ENCODE measurements at regions not wholly inside any gene's neighbourhood (a gene's known extent, or its start where the extent isn't known, plus 50 kb on each side); places are given as distances from the start of the nearest gene placed in this dataset.

- intact Hi-C loops (cut with micrococcal nuclease; ENCODE audit: unreplicated experiment): no loop called here
- no TSS peak for BruUV-seq (replicated peaks)
- TF ChIP-seq CTCF (conservative IDR thresholded peaks at IDR 0.05; ENCODE audit: low read length) (no peak), EZH2phosphoT487 (IDR thresholded peaks at IDR 0.05; ENCODE audit: borderline replicate concordance, low read depth, low read length) (no peak)
These were observed 68.7 kb upstream of the PPP1R9A start for GRCh38 chr7:94838717-94839116.

GRCh38 chr7:94843553-94843952, 63.8 kb upstream of the PPP1R9A start:
- no peak for DNase-seq (ENCODE audit: low spot score)
- H3K9me2 ChIP-seq (ENCODE audit: insufficient read depth, low read length): no peaks in the 10 kb centered on the region
- ChIA-PET CTCF (ENCODE audit: unreplicated experiment) (no interaction called here), POLR2A (no interaction called here)
- H3K4me3 ChIP-seq (ENCODE audit: low read depth, low read length, poor library complexity, severe bottlenecking): no peak overlapping the region
- H3K4me1 ChIP-seq (ENCODE audit: insufficient read depth, low read length, poor library complexity, severe bottlenecking): no peaks in the 10 kb centered on the region
- no TSS peak for BruUV-seq (replicated peaks)
- no peaks in the 10 kb centered on the region for H3K36me3 ChIP-seq (ENCODE audit: insufficient read depth, low read length)
- H3K9me3 ChIP-seq (ENCODE audit: low read length): no peaks in the 10 kb centered on the region
- no peak overlapping the region for H3K27ac ChIP-seq (ENCODE audit: low read depth, low read length, poor library complexity, severe bottlenecking)
- no peak overlapping the region for H3K4me2 ChIP-seq (ENCODE audit: low read length)
- no peaks in the 10 kb centered on the region for H3K79me2 ChIP-seq (ENCODE audit: insufficient read depth, low read depth, low read length)
- no peak overlapping the region for H2AFZ ChIP-seq (ENCODE audit: low read length)
- no peaks in the 10 kb centered on the region for H4K20me1 ChIP-seq (ENCODE audit: insufficient read depth, low read length)
- TF ChIP-seq CTCF (conservative IDR thresholded peaks at IDR 0.05; ENCODE audit: low read length) (no peak), EZH2phosphoT487 (IDR thresholded peaks at IDR 0.05; ENCODE audit: borderline replicate concordance, low read depth, low read length) (no peak)
- intact Hi-C loops (cut with micrococcal nuclease; ENCODE audit: unreplicated experiment): no loop called here

More at GRCh38 chr7:94838717-94839116, 68.7 kb upstream of the PPP1R9A start:
- no peaks in the 10 kb centered on the region for H3K9me2 ChIP-seq (ENCODE audit: insufficient read depth, low read length)
- H3K9me3 ChIP-seq (ENCODE audit: low read length): 0 out of 2 replicates have a peak, but pooled peaks cover 4% of the 10 kb centered on the region
- no peak for DNase-seq (ENCODE audit: low spot score)
- no peak overlapping the region for H3K4me2 ChIP-seq (ENCODE audit: low read length)
- no peak overlapping the region for H3K4me3 ChIP-seq (ENCODE audit: low read depth, low read length, poor library complexity, severe bottlenecking)
- ChIA-PET POLR2A (no interaction called here), CTCF (ENCODE audit: unreplicated experiment) (no interaction called here)
- no peaks in the 10 kb centered on the region for H3K36me3 ChIP-seq (ENCODE audit: insufficient read depth, low read length)
- no peaks in the 10 kb centered on the region for H3K79me2 ChIP-seq (ENCODE audit: insufficient read depth, low read depth, low read length)
- no peak overlapping the region for H3K27ac ChIP-seq (ENCODE audit: low read depth, low read length, poor library complexity, severe bottlenecking)
- no peaks in the 10 kb centered on the region for H3K4me1 ChIP-seq (ENCODE audit: insufficient read depth, low read length, poor library complexity, severe bottlenecking)
- no peak overlapping the region for H2AFZ ChIP-seq (ENCODE audit: low read length)
- H4K20me1 ChIP-seq (ENCODE audit: insufficient read depth, low read length): no peaks in the 10 kb centered on the region

GRCh38 chr7:94848531-94848930, 58.9 kb upstream of the PPP1R9A start:
- intact Hi-C loops (cut with micrococcal nuclease; ENCODE audit: unreplicated experiment): no loop called here
- no peak overlapping the region for H3K27ac ChIP-seq (ENCODE audit: low read depth, low read length, poor library complexity, severe bottlenecking)
- H2AFZ ChIP-seq (ENCODE audit: low read length): no peak overlapping the region
- no peak for TF ChIP-seq CTCF (conservative IDR thresholded peaks at IDR 0.05; ENCODE audit: low read length)
- no peak for TF ChIP-seq EZH2phosphoT487 (IDR thresholded peaks at IDR 0.05; ENCODE audit: borderline replicate concordance, low read depth, low read length)
- no peaks in the 10 kb centered on the region for H3K9me3 ChIP-seq (ENCODE audit: low read length)
- DNase-seq (ENCODE audit: low spot score): no peak
- CTCF ChIA-PET (ENCODE audit: unreplicated experiment): no interaction called here
- POLR2A ChIA-PET: no interaction called here
- H3K9me2 ChIP-seq (ENCODE audit: insufficient read depth, low read length): no peaks in the 10 kb centered on the region
- no peaks in the 10 kb centered on the region for H4K20me1 ChIP-seq (ENCODE audit: insufficient read depth, low read length)
- H3K36me3 ChIP-seq (ENCODE audit: insufficient read depth, low read length): no peaks in the 10 kb centered on the region
- no TSS peak for BruUV-seq (replicated peaks)
- no peaks in the 10 kb centered on the region for H3K4me1 ChIP-seq (ENCODE audit: insufficient read depth, low read length, poor library complexity, severe bottlenecking)
- H3K79me2 ChIP-seq (ENCODE audit: insufficient read depth, low read depth, low read length): no peaks in the 10 kb centered on the region
- no peak overlapping the region for H3K4me3 ChIP-seq (ENCODE audit: low read depth, low read length, poor library complexity, severe bottlenecking)
- H3K4me2 ChIP-seq (ENCODE audit: low read length): no peak overlapping the region
